GM21737 (cell line): ENCODE measurements at regions not wholly inside any gene's neighbourhood (a gene's known extent, or its start where the extent isn't known, plus 50 kb on each side); places are given as distances from the start of the nearest gene placed in this dataset.
"Not testable (repeated sequence)": the region's sequence is repeated elsewhere in the genome, so short reads cannot be mapped to it uniquely, and the experiment has no call there.

Experiments
- ATAC-seq: cut with Tn5 transposase; IDR thresholded peaks from one replicate; pipeline ENCODE4 v1.9.1; 2021; ENCODE audit warnings: mild to moderate bottlenecking, moderate library complexity; ENCODE audit not compliant: unreplicated experiment

- no peak for ATAC-seq
Observed at GRCh38 chr6:148016013-148016412, 326.6 kb upstream of the SASH1 start.

- no peak for ATAC-seq
Observed at GRCh38 chr6:148021165-148021564, 321.5 kb upstream of the SASH1 start.

DNA sequence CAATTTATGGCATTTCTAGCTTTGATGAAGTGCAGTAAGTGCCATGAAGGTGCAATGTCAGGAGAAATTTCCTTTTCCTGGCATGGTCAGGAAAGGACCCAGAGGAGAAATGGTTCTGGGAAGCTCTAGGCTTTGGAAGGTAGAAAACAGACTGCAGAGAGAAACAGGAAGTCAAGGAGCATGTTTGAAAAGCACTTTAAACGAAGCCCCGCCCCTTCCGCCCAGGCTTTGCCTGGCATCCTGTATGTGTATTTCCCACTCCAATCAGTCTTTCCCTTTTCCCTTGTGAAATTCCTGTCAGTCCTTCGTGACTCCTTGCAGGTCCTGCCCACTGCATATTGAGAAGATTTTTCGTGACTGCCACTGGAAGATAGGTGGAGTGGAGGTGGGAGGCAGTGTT, 320.9 kb upstream of the SASH1 start:
- no peak for ATAC-seq

GRCh38 chr6:148022279-148022678, 320.4 kb upstream of the SASH1 start:
- not testable (repeated sequence) for ATAC-seq

GRCh38 chr6:148027201-148027600, 315.4 kb upstream of the SASH1 start:
- no peak for ATAC-seq

DNA sequence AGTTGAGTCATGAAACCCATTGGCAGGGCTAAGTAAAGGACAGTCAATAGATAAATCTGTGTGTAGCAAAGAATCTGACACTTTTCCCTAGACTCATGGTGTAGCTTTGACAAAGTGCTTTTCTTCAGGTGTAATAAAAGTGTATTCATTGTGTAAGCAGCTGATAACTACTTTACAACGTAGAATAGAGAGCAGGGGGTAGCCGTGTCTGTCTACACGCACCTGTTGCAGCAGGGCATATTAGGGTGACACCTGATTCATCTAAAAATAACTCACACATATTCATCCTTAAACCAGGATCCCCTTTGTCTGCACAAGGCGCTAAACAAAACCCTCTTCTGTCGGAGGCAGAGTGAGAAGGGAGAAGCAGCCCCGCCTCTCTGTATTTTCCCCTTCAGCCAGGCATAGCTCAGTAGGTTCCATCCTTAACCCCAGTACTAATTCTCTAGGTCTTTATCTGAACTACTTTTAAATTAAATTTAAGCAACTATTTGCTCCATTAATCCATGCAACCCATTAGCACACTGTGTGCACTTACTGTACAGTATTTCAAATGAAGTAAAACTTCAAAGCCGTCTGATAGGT, 306.7 kb upstream of the SASH1 start:
- no peak for ATAC-seq

DNA sequence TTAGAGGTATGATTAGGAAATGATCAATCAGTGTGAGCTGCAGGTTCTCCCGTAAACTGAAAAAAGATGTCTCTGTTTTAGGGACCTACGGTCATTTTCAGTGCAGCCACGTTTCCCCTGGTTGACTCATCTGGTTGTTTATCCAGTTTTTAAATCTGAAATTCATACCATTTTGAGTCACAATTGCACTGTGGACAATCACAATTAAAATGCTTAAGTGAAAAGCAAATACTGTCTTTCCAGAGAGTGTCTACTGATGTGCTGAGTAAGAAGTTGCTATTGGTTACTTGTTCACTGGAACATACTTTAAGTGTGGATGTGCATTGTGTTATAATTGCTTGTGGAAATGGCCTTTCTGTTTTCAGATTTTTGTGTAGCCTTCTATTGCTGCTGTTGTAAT, 305.1 kb upstream of the SASH1 start:
- no peak for ATAC-seq

- ATAC-seq, result no peak
Observed at GRCh38 chr6:148041546-148041945, 301.1 kb upstream of the SASH1 start.

DNA sequence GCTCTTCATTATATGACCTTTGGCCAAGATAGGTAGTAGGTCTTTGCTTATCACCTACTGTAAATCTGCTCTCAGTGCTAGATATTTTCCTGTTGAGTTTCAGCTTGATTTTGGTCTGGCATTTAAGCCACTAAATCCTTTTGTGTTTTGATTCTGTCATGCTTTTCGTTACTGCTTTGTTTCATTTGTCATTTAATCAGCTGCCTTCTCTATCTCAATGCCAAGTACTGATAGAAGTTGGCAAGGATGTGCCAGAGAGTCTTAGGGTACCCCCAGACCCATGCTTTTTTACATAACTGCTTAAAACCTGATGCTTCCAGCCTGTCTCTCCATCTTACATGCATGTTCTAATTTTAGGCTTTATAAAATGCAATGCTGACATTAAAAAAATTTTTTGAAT, 300.1 kb upstream of the SASH1 start:
- no peak for ATAC-seq

DNA sequence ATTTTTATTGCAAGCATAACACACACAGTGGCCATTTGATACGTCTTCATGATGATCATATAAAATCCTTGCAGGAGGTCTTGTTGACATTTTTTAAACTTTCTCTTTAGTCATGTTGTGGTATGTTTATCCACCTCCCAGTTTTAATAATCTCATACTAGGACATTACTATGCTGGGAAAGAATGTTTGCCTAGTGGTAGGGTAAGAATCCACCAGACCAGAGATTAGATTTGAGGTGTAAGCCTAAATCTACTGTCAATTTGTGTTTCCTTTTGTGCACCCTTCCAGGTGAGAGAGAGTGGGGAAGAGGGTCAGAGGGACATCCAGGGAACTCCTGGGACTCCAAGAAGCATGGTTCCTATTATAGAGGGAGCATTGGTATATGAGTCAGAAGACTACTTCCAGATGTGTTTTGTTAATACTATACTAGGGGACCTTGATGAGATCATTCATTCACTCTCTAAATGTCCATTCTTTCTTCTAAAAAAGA, 298.3 kb upstream of the SASH1 start:
- no peak for ATAC-seq

DNA sequence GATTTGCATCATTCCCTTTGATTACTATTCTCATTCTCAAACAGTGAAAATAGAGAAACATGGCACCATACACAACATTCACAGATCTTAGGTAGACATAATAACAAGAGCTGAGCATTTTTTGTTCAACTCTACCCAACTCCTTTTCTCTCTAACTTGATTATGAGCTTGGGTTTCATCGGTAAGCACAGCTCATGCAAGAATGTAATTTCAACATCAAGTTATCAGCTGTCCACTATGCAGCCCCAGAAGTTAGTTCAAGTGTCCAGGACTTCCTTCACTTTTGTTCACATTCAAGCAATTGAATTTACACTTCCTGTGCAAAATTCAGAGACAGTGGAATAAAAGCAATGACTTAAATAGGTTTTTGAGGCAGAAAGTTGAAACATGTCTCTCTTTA, 297.7 kb upstream of the SASH1 start:
- no peak for ATAC-seq

- no peak for ATAC-seq
Observed at GRCh38 chr6:148053209-148053608, 289.4 kb upstream of the SASH1 start.

DNA sequence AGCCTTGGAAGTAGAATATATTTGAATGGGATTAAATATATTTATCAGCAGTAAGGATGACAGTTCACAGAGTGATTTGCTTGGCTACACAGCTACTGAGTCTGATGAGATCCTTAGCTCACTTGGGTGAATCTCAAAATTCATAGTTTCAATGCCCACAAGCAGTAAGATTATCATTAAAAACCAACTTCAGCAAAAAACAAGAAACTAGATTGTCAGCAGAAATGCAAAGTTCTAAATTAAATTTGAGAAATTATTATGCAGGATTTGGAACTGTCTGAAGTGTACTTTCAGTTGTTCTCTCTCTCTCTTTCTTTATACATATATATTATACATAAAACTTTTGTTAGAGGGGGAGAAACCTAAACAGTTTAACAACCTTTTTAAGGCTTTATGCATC, 288.8 kb upstream of the SASH1 start:
- no peak for ATAC-seq

DNA sequence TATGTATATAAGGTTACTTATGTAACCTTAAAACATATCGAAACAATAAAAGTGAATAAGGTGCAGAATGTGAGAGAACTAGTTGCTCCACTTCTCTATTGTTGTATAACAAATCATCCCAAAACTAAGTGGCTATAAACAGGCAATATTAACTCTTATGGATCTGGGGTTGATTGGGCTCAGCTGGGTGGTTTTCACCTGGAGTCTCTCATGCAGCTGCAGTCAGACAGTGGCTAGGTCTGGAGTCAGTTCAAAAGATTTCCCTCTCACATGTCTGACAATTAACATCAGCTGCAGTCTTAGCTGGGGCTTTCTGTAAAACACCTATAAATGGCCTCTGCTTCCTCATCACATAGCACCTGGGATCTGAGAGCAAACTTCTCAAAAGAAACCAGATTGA, 288.4 kb upstream of the SASH1 start:
- no peak for ATAC-seq

- no peak for ATAC-seq
Observed at GRCh38 chr6:148055419-148055818, 287.2 kb upstream of the SASH1 start.

DNA sequence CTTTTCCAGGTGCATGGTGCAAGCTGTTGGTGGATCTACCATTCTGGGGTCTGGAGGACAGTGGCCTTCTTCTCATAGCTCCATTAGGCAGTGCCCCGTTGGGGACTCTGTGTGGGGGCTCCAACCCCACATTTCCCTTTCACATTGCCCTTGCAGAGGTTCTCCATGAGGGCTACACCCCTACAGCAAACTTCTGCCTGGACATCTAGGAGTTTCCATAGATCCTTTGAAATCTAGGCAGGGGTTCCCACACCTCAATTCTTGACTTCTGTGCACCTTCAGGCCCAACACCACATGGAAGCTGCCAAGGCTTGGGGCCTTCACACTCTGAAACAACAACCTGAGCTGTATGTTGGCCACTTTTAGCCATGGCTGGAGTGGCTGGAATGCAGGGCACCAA, 282.8 kb upstream of the SASH1 start:
- no peak for ATAC-seq

- no peak for ATAC-seq
Observed at GRCh38 chr6:148064406-148065134, 278.1 kb upstream of the SASH1 start.

DNA sequence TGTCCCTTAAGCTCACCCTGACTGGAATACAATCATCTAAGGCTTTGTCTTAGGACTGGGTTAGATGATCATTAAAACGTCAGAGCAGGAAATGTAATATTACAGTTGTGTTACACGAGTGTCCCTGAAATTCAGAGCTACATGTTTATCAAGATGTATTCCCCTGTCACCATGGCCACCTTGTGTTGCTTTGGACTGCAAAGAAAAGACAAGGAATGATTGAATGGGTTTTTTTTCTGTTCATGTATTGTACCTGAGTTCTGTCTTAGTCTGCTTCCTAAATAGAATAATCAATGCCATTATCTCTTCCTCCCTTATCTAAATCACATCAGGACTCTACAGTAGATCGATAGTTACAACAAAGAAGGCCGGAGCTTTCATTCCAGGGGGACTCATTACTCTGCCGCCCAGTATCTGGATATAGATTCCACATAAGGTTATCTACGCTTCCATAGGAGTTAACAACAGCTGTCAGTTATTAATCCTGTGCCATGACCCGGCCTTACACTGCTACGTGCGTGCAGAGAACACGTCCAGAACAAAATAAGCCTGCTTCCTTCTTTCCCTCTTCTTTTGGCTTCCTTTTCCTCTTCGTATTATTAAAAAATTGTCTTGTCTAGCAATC, 274.1 kb upstream of the SASH1 start:
- no peak for ATAC-seq

DNA sequence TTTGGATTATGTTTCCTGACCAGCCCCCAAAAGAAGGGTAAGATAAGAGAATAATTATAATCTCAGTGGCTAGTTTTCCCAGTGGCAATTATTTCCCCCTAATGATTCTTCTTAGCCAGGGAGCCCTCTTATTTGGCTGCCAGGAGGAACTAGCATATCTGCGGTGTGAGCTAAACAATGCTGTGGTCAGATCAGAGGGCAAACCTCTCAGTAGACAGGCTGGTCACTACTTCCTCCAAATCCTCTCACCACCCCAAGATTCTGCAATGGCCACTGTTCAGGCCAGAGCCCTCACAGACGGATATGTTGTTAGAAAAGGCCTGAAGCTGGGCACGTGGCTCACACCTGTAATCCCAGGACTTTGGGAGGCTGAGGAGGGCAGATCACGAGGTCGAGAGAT, 273.4 kb upstream of the SASH1 start:
- no peak for ATAC-seq

- no peak for ATAC-seq
Observed at GRCh38 chr6:148074291-148074690, 268.3 kb upstream of the SASH1 start.

- ATAC-seq, result no peak
Observed at GRCh38 chr6:148074738-148075137, 267.9 kb upstream of the SASH1 start.

GRCh38 chr6:148075352-148075751, 267.3 kb upstream of the SASH1 start:
- ATAC-seq, result no peak
